ENCODE measurements at regions not wholly inside any gene's neighbourhood (a gene's known extent, or its start where the extent isn't known, plus 50 kb on each side); places are given as distances from the start of the nearest gene placed in this dataset.

- H3K27ac Mint-ChIP-seq (ENCODE audit: unreplicated experiment) = no peak overlapping the region
- H3K4me3 Mint-ChIP-seq (ENCODE audit: unreplicated experiment) = no peak overlapping the region
- TF ChIP-seq, protein P1, sequence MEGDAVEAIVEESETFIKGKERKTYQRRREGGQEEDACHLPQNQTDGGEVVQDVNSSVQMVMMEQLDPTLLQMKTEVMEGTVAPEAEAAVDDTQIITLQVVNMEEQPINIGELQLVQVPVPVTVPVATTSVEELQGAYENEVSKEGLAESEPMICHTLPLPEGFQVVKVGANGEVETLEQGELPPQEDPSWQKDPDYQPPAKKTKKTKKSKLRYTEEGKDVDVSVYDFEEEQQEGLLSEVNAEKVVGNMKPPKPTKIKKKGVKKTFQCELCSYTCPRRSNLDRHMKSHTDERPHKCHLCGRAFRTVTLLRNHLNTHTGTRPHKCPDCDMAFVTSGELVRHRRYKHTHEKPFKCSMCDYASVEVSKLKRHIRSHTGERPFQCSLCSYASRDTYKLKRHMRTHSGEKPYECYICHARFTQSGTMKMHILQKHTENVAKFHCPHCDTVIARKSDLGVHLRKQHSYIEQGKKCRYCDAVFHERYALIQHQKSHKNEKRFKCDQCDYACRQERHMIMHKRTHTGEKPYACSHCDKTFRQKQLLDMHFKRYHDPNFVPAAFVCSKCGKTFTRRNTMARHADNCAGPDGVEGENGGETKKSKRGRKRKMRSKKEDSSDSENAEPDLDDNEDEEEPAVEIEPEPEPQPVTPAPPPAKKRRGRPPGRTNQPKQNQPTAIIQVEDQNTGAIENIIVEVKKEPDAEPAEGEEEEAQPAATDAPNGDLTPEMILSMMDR (IDR thresholded peaks at IDR 0.05) = no peak
- no peaks in the 10 kb centered on the region for H3K4me1 Mint-ChIP-seq (ENCODE audit: unreplicated experiment)
- H3K36me3 Mint-ChIP-seq (ENCODE audit: unreplicated experiment) = no peaks in the 10 kb centered on the region
- DNase-seq (ENCODE audit: extremely low spot score, unreplicated experiment) = no peak
- peaks cover 2% of the 10 kb centered on the region for H3K27me3 Mint-ChIP-seq (ENCODE audit: unreplicated experiment)
- H3K9me3 Mint-ChIP-seq (ENCODE audit: unreplicated experiment) = no peaks in the 10 kb centered on the region
Observed at GRCh38 chr14:37650356-37651037, 55.1 kb downstream of the TTC6 start.

GRCh38 chr14:37652042-37652441 lies 56.6 kb downstream of the TTC6 start:
- peaks cover 2% of the 10 kb centered on the region for H3K27me3 Mint-ChIP-seq (ENCODE audit: unreplicated experiment)
- DNase-seq (ENCODE audit: extremely low spot score, unreplicated experiment) = no peak
- H3K4me3 Mint-ChIP-seq (ENCODE audit: unreplicated experiment) = no peak overlapping the region
- H3K36me3 Mint-ChIP-seq (ENCODE audit: unreplicated experiment) = no peaks in the 10 kb centered on the region
- TF ChIP-seq, protein P1 (IDR thresholded peaks at IDR 0.05) = no peak
- H3K27ac Mint-ChIP-seq (ENCODE audit: unreplicated experiment) = no peak overlapping the region
- no peaks in the 10 kb centered on the region for H3K4me1 Mint-ChIP-seq (ENCODE audit: unreplicated experiment)
- no peaks in the 10 kb centered on the region for H3K9me3 Mint-ChIP-seq (ENCODE audit: unreplicated experiment)

DNA sequence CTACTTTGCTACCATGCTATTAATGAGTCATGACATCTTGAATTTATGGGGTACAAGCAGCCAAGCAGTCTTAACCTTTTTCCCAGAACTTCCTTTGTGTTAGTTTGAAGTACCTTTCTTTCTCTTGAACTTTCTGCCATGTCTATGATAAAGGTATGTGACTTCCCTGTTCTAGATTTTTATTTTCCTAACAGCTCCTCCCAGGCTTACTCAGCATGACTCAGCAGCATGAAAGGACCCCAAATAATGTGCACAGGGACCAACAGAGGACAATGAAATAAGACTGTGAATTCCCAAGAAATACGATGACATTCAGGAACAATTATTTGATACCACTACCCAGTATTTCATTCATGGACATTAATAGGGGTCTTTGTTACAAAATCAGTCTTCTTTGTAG lies 60.0 kb downstream of the TTC6 start:
- Mint-ChIP-seq H3K9me3 (ENCODE audit: unreplicated experiment) (peaks cover 8% of the 10 kb centered on the region), H3K4me1 (ENCODE audit: unreplicated experiment) (no peaks in the 10 kb centered on the region), H3K27me3 (ENCODE audit: unreplicated experiment) (peaks cover 2% of the 10 kb centered on the region), H3K4me3 (ENCODE audit: unreplicated experiment) (no peak overlapping the region), H3K36me3 (ENCODE audit: unreplicated experiment) (no peaks in the 10 kb centered on the region), H3K27ac (ENCODE audit: unreplicated experiment) (no peak overlapping the region)
- TF ChIP-seq, protein P1 (IDR thresholded peaks at IDR 0.05) = no peak
- DNase-seq (ENCODE audit: extremely low spot score, unreplicated experiment) = no peak

DNA sequence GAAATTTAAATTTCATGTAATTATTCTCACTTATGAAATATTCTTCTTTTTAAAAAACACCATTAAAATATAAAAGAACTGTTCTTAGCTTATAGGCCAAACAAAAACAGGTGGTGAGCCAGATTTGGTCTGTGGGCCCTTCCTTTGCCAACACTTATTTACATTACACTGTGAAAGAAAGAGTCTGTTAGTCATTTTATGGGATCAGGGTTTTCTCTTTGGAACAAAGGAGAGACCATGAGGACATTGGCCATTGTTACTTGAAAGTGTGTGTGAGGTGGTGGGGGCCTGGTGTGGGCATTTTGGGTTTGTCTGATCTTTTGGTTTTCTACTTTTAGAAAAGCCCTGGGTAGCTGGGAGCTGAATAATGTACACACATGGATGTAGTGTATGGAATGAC lies 62.7 kb downstream of the TTC6 start:
- Mint-ChIP-seq H3K9me3 (ENCODE audit: unreplicated experiment) (peaks cover 26% of the 10 kb centered on the region), H3K4me3 (ENCODE audit: unreplicated experiment) (no peak overlapping the region), H3K36me3 (ENCODE audit: unreplicated experiment) (no peaks in the 10 kb centered on the region), H3K4me1 (ENCODE audit: unreplicated experiment) (no peaks in the 10 kb centered on the region), H3K27ac (ENCODE audit: unreplicated experiment) (no peak overlapping the region), H3K27me3 (ENCODE audit: unreplicated experiment) (peaks cover 2% of the 10 kb centered on the region)
- TF ChIP-seq, protein P1 (IDR thresholded peaks at IDR 0.05) = no peak
- DNase-seq (ENCODE audit: extremely low spot score, unreplicated experiment) = no peak

DNA sequence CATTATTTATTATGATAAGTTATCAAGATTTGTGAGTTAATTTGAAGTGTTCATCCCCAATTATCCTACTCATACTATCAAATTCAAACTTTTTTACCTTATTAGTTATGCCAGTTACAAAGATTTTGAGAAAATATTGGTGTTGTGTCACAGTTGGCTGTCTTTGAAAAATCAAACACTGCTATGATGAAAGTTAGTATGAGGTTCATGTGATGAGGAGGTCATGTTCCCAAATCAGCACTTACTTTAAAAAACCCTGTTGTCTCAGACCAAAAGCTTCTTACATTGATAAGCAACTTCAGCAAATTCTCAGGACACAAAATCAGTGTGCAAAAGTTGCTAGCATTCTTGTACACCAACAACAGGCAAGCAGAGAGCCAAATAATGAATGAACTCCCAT lies 68.1 kb downstream of the TTC6 start:
- no peak for DNase-seq (ENCODE audit: extremely low spot score, unreplicated experiment)
- Mint-ChIP-seq H3K4me1 (ENCODE audit: unreplicated experiment) (no peaks in the 10 kb centered on the region), H3K27ac (ENCODE audit: unreplicated experiment) (no peak overlapping the region), H3K36me3 (ENCODE audit: unreplicated experiment) (no peaks in the 10 kb centered on the region), H3K9me3 (ENCODE audit: unreplicated experiment) (peaks cover 26% of the 10 kb centered on the region), H3K27me3 (ENCODE audit: unreplicated experiment) (no peaks in the 10 kb centered on the region), H3K4me3 (ENCODE audit: unreplicated experiment) (no peak overlapping the region)
- TF ChIP-seq, protein P1 (IDR thresholded peaks at IDR 0.05) = no peak

All from osteocyte (in vitro differentiated cells).